Smooth muscle cell (in vitro differentiated cells): ENCODE measurements at regions not wholly inside any gene's neighbourhood (a gene's known extent, or its start where the extent isn't known, plus 50 kb on each side); places are given as distances from the start of the nearest gene placed in this dataset.

Experiments
- DNase-seq: peaks from one replicate; lab custom pipeline; 2025; ENCODE audit not compliant: unreplicated experiment; lab: John Stamatoyannopoulos, UW
- H2AFZ ChIP-seq: fragments of 200-600 bp; sonication (generic); 2 replicates; pipeline ENCODE4 v1.6.0; 2016; ENCODE audit warnings: antibody characterized with exemption, low read depth, mild to moderate bottlenecking
- H3F3A ChIP-seq: fragments of 200-600 bp; sonication (generic); 2 replicates; pipeline ENCODE4 v1.6.0; 2017; ENCODE audit warnings: antibody characterized with exemption, low read depth
- H3K27ac ChIP-seq: fragments of 200-600 bp; sonication (generic); 2 replicates; pipeline ENCODE4 v1.5.1; 2016; ENCODE audit warnings: low read depth, mild to moderate bottlenecking
- H3K27me3 ChIP-seq: fragments of 200-600 bp; sonication (generic); 2 replicates; pipeline ENCODE4 v1.6.1; 2016; ENCODE audit warnings: low read depth, mild to moderate bottlenecking
- H3K36me3 ChIP-seq: fragments of 200-600 bp; sonication (generic); 2 replicates; pipeline ENCODE4 v1.5.1; 2016; ENCODE audit warnings: low read depth
- H3K4me1 ChIP-seq: fragments of 200-600 bp; sonication (generic); 2 replicates; pipeline ENCODE4 v1.5.1; 2016; ENCODE audit warnings: low read depth
- H3K4me2 ChIP-seq: fragments of 200-600 bp; sonication (generic); 2 replicates; pipeline ENCODE4 v1.6.0; 2016; ENCODE audit warnings: mild to moderate bottlenecking
- H3K4me3 ChIP-seq: fragments of 200-600 bp; sonication (generic); 2 replicates; pipeline ENCODE4 v1.5.1; 2016; ENCODE audit warnings: mild to moderate bottlenecking
- H3K79me2 ChIP-seq: fragments of 200-600 bp; sonication (generic); 2 replicates; pipeline ENCODE4 v1.6.0; 2016; ENCODE audit warnings: low read depth, mild to moderate bottlenecking
- H3K9ac ChIP-seq: fragments of 200-600 bp; sonication (generic); 2 replicates; pipeline ENCODE4 v1.6.0; 2016; ENCODE audit warnings: low read depth
- H3K9me3 ChIP-seq: fragments of 200-600 bp; sonication (generic); replicated peaks from 2 replicates; pipeline ENCODE4 v1.5.1; 2016; ENCODE audit warnings: low read depth
- H4K20me1 ChIP-seq: fragments of 200-600 bp; sonication (generic); 2 replicates; pipeline ENCODE4 v1.6.0; 2016; ENCODE audit warnings: low read depth
- CTCF ChIP-seq: fragments of 200-600 bp; sonication (generic); IDR thresholded peaks from 2 replicates; pipeline ENCODE4 v1.5.1; 2017; ENCODE audit warnings: borderline replicate concordance, mild to moderate bottlenecking, antibody characterized with exemption; ENCODE audit not compliant: insufficient read depth, poor library complexity, severe bottlenecking
- WGBS: methylation state at CpG from one replicate; pipeline ENCODE4 v1.1.7; 2016; ENCODE audit warnings: low lambda C conversion rate; 5-methylcytosine and 5-hydroxymethylcytosine counted together

GRCh38 chr5:54927097-54927746, 58.2 kb downstream of the ESM1 start:
- H3K27me3 ChIP-seq = no peaks in the 10 kb centered on the region
- TF ChIP-seq CTCF = no peak
- H3K4me2 ChIP-seq = no peak overlapping the region
- H3K9me3 ChIP-seq = no peaks in the 10 kb centered on the region
- DNase-seq = no peak
- no peak overlapping the region for H3K27ac ChIP-seq
- no peaks in the 10 kb centered on the region for H3K4me1 ChIP-seq
- 69% methylated on average over 4 of the region's 4 CpGs for WGBS
- no peak overlapping the region for H2AFZ ChIP-seq
- H4K20me1 ChIP-seq = no peaks in the 10 kb centered on the region
- no peak overlapping the region for H3K9ac ChIP-seq
- no peaks in the 10 kb centered on the region for H3K79me2 ChIP-seq
- H3K4me3 ChIP-seq = no peak overlapping the region
- no peaks in the 10 kb centered on the region for H3F3A ChIP-seq
- H3K36me3 ChIP-seq = no peaks in the 10 kb centered on the region

- Histone ChIP-seq H3F3A (no peaks in the 10 kb centered on the region), H3K27me3 (no peaks in the 10 kb centered on the region), H3K9ac (no peak overlapping the region), H2AFZ (no peak overlapping the region), H3K4me1 (no peaks in the 10 kb centered on the region), H3K27ac (no peak overlapping the region), H3K4me3 (no peak overlapping the region), H3K4me2 (no peak overlapping the region), H3K9me3 (no peaks in the 10 kb centered on the region), H3K79me2 (no peaks in the 10 kb centered on the region), H4K20me1 (no peaks in the 10 kb centered on the region), H3K36me3 (no peaks in the 10 kb centered on the region)
- no peak for TF ChIP-seq CTCF
- DNase-seq = no peak
Measured at GRCh38 chr5:54924487-54924886, 60.9 kb downstream of the ESM1 start.

GRCh38 chr5:54917323-54917722, 68.1 kb downstream of the ESM1 start:
- Histone ChIP-seq H3K79me2 (no peaks in the 10 kb centered on the region), H3K27ac (no peak overlapping the region), H3K9me3 (no peaks in the 10 kb centered on the region), H3K36me3 (no peaks in the 10 kb centered on the region), H3K9ac (no peak overlapping the region), H3K27me3 (peaks cover 22% of the 10 kb centered on the region), H3F3A (no peaks in the 10 kb centered on the region), H3K4me2 (no peak overlapping the region), H4K20me1 (no peaks in the 10 kb centered on the region), H3K4me3 (no peak overlapping the region), H3K4me1 (no peaks in the 10 kb centered on the region), H2AFZ (no peak overlapping the region)
- DNase-seq = no peak
- TF ChIP-seq CTCF = no peak

GRCh38 chr5:54915466-54916027, 69.8 kb downstream of the ESM1 start:
- peaks cover 28% of the 10 kb centered on the region for H3K27me3 ChIP-seq
- WGBS = 90% methylated on average over 3 of the region's 3 CpGs
- H3K4me2 ChIP-seq = no peak overlapping the region
- H3K4me3 ChIP-seq = no peak overlapping the region
- H2AFZ ChIP-seq = no peak overlapping the region
- no peaks in the 10 kb centered on the region for H3K9me3 ChIP-seq
- no peaks in the 10 kb centered on the region for H3K36me3 ChIP-seq
- TF ChIP-seq CTCF = no peak
- no peak overlapping the region for H3K27ac ChIP-seq
- no peaks in the 10 kb centered on the region for H3F3A ChIP-seq
- DNase-seq = no peak
- no peaks in the 10 kb centered on the region for H4K20me1 ChIP-seq
- H3K79me2 ChIP-seq = no peaks in the 10 kb centered on the region
- H3K4me1 ChIP-seq = no peaks in the 10 kb centered on the region
- H3K9ac ChIP-seq = no peak overlapping the region
